ENCODE measurements at regions not wholly inside any gene's neighbourhood (a gene's known extent, or its start where the extent isn't known, plus 50 kb on each side); places are given as distances from the start of the nearest gene placed in this dataset.

DNA sequence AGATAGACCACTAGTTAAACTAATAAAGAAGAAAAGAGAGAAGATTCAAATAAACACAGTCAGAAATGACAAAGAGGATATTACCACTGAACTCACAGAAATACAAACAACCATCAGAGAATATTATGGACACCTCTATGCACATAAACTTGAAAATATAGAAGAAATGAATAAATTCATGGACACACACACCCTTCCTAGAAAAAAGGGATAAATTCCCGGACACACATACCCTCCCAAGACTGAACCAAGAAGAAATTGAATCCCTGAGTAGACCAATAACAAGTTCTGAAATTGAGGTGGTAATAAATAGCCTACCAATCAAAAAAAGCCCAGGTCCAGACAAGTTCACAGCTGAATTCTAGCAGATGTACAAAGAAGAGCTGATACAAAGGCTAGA, 187.9 kb downstream of the SEC23A start:
- H3K4me3 ChIP-seq (ENCODE audit: low read length), result no peak overlapping the region
- no peak for DNase-seq (ENCODE audit: low read depth, low spot score)

DNA sequence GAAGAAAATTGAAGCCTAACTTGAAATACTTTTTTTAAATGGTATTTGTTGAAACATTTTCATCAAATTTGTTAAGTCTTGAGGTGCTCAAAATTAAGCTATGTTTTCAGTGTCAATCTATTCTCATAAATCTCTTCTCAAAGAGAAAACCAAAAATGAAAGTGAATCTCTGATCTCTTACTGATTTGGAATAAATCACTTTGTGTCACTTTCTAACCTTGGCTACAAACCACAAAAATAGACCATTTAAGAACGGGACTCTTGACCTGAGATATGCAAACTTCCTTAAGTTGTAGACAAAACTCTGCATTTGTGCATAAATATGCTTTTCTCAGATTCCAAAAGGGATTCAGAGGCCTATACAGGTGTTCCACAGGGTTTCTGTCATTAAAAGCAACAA, 192.9 kb downstream of the SEC23A start:
- DNase-seq (ENCODE audit: low read depth, low spot score), result no peak
- no peak overlapping the region for H3K4me3 ChIP-seq (ENCODE audit: low read length)

DNA sequence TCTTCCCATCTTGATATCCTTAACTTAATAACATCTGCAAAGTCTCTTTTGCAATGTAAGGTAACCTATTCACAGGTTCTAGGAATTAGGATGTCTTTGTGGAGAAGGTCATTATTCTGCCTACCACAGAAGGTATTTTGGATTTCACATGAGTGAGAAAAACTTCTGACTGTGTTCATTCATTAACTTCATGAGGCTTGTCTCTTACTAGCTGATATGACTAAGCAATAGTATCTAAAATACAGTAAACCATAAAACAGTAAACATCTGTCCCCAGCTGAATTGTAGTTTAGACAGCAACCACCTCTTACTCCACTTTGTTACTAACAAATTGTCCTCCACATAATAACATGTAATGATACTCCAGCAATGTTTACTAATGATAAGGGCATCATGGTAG, 198.1 kb downstream of the SEC23A start:
- DNase-seq (ENCODE audit: low read depth, low spot score), result no peak
- H3K4me3 ChIP-seq (ENCODE audit: low read length), result no peak overlapping the region

GRCh38 chr14:38901791-38902190, 201.2 kb downstream of the SEC23A start:
- no peak overlapping the region for H3K4me3 ChIP-seq (ENCODE audit: low read length)
- DNase-seq (ENCODE audit: low read depth, low spot score), result no peak

GRCh38 chr14:38900887-38901286, 202.1 kb downstream of the SEC23A start:
- H3K4me3 ChIP-seq (ENCODE audit: low read length), result no peak overlapping the region
- no peak for DNase-seq (ENCODE audit: low read depth, low spot score)

DNA sequence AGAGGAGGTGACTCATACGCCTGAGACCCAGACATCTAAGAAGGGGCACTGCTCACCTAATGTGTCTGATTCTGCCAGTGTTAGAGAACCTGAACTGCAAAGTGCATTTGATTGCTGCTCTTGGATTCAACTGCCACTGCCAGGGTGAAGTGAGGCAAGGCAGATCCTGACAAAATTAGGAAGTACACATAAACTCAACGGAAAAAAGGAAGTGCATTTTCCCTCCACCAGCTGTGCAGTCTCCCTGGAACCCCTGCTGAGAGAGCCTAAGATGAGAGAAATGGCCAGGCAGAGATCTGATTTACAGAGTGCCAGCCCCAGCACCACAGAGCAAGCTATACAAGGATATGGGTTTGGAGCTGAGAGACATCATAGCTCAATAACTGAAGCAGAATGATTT, 215.3 kb downstream of the SEC23A start:
- no peak overlapping the region for H3K4me3 ChIP-seq (ENCODE audit: low read length)
- DNase-seq (ENCODE audit: low read depth, low spot score), result no peak

DNA sequence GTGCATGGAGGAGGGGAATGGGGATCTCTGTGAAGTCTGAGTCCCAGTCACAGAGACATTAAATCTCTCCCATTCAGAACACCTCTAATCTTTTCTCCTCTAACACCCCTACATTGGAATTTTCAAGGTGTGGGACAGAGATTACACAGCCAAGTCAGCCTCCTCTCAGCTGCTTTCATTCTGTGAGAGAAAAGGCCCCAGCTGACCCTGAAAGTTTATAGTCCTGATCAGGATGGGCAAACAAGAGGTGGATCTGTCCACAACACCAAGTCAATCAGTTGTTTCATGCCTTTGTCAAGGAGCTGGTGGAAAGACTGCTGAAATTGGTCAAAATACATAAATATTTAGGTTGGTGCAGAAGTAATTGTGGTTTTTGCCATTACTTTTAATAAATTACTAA, 218.9 kb downstream of the SEC23A start:
- DNase-seq (ENCODE audit: low read depth, low spot score), result no peak
- H3K4me3 ChIP-seq (ENCODE audit: low read length), result no peak overlapping the region

GRCh38 chr14:38883127-38883526, 219.9 kb downstream of the SEC23A start:
- DNase-seq (ENCODE audit: low read depth, low spot score), result no peak

GRCh38 chr14:38882533-38882932, 220.5 kb downstream of the SEC23A start:
- H3K4me3 ChIP-seq (ENCODE audit: low read length), result no peak overlapping the region
- DNase-seq (ENCODE audit: low read depth, low spot score), result no peak

More at GRCh38 chr14:38883127-38883526, 219.9 kb downstream of the SEC23A start:
- no peak overlapping the region for H3K4me3 ChIP-seq (ENCODE audit: low read length)

GRCh38 chr14:38880643-38881524, 222.2 kb downstream of the SEC23A start:
- no peak for DNase-seq (ENCODE audit: low read depth, low spot score)

DNA sequence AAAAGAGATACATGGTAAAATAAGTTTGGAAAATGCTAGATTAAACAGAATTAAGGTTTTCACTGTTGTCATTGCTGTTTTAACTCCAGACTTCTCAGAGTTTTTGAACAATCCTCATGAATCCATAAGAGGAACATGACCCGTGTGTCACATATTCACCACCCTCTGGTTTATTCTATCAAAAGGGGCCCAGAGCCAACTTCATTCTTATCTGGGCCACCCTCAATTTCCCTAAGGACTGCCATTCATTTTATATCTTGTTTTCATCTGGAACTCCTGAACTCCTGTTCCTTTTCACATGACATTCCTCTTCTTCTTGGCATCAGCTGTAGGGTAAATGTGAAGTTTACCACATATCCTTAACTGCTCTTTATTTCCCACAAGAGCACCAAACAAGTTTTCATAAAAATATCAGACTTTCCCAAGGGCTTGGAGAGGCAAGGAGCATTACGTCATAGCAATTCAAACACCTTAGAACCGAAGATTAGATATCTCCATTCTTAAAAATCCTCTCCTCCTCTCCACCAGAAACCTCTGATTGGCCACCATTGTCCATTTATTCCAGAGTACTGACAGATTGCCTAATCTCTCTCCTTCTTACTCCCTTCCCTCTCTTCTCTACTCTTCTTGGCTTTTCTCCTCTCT, 225.2 kb downstream of the SEC23A start:
- no peak for DNase-seq (ENCODE audit: low read depth, low spot score)
- no peak overlapping the region for H3K4me3 ChIP-seq (ENCODE audit: low read length)

More at GRCh38 chr14:38880643-38881524, 222.2 kb downstream of the SEC23A start:
- no peak overlapping the region for H3K4me3 ChIP-seq (ENCODE audit: low read length)

DNA sequence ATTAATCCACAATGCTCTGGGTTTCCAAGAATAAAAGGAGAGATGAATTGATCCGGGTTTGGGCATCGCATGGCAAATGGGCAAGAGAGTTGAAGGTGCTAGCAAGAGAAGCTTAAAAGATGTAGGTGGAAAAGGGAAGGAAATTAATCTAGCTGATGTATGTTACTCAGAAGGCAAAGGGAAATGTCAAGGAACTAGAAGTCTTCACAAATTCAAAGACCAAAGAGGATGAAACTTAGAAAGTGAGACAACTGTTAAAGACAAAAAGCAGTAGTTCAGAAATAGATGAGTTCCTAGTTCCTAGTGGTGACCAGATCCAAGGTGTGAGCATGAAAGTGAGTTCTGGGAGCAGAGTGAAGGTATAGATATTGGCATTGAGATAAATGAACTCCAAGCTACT, 228.3 kb downstream of the SEC23A start:
- no peak for DNase-seq (ENCODE audit: low read depth, low spot score)
- no peak overlapping the region for H3K4me3 ChIP-seq (ENCODE audit: low read length)

DNA sequence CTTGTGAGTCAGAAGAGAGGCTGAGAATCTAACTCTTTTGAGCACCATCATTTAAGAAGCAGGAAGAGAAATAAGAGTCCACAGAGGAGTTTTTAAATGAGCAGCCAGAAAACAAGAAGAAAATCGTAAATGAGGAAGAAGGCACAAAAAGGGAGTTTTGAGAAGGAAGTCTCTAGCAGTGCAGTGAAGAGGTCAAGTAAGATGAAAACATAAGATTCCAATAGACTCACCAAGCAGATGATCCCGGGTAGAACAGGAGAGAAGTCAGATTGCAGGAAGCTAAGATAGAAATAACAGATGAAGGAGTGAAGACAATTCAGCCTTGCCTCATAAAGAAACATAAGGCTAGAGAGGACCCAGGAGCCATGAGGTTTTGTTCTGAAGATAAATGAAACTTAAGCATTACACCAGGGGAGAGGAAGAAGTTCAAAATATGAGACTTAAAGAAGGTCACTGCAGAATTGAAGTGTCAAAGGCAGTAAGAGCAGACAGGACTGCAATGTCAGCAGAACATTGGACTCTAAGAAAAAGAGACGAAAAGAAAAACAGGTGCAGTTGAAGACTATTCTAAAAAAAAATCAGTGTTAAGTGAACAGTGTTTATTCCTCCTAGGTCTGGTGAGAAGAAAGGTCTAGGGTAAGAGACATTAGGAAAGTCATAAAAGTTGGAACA, 229.0 kb downstream of the SEC23A start:
- H3K4me3 ChIP-seq (ENCODE audit: low read length), result no peak overlapping the region
- no peak for DNase-seq (ENCODE audit: low read depth, low spot score)

DNA sequence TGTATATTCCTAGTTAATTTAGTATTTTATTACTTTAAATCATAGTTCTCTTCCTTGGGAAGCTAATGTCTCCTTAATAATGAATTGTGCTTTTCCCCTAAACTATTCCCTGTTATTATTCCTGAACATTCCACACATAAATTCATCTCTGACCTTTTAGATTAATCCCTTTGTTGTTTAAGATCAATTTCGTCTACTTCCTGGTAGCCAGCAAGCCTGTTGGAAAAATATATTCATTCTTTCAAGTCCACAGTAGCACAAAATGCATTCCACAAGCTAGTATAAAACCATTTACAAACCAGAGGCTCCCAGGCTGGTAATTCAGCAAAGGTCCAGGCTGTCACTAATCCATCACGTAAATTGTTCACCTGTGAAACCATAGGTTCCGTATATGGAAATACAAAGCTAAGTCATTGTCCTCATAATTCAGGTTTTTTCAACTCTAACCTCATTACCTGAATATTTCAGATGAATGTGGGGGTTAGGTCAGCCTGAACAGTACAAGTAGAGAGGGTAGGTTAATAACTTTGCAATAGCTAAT, 232.7 kb downstream of the SEC23A start:
- no peak overlapping the region for H3K4me3 ChIP-seq (ENCODE audit: low read length)
- no peak for DNase-seq (ENCODE audit: low read depth, low spot score)

DNA sequence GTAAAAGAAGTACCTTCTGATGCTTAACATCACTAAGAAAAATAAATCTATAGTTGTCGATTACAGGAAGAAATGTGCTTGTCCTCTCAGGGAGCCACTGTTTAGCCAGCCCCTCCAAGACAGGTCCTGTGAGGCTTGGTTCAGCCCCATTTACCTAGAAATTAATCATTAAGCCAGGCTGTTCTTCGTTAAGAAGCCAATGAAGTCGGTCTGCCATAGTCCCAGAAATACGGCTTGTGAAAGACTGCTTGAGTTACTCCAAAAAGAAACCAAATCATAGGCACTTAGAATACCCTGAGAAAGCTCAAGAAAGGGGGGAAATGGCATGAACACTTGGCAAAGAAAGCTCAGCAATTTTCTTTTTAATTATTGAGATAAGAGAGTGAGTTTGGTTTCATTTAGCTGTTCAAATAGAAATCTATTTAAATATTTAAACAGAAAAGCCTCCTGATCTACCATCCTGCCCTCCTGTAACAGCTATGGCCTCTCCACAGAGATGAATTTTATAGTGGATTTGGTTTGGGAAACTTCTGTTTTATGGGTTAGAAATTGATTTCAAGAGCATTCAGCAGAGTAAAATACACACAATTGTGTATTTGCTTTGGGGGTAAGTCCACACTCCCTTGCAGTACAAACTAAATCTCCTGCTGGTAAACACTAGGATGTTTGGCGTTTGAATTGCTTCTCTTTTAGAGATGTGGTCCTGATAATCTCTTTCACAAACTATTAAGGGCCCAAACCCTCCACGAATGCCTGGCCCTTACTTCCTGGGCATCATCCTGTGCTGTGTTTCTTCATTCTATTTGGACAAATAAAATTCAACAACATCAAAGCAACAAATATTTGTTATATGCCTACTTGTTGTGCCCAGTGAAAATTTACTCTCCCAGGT, 234.4 kb downstream of the SEC23A start:
- no peak overlapping the region for H3K4me3 ChIP-seq (ENCODE audit: low read length)
- DNase-seq (ENCODE audit: low read depth, low spot score), result no peak

GRCh38 chr14:38867561-38868150, 235.4 kb downstream of the SEC23A start:
- H3K4me3 ChIP-seq (ENCODE audit: low read length), result no peak overlapping the region
- DNase-seq (ENCODE audit: low read depth, low spot score), result peak; percentile 72

DNA sequence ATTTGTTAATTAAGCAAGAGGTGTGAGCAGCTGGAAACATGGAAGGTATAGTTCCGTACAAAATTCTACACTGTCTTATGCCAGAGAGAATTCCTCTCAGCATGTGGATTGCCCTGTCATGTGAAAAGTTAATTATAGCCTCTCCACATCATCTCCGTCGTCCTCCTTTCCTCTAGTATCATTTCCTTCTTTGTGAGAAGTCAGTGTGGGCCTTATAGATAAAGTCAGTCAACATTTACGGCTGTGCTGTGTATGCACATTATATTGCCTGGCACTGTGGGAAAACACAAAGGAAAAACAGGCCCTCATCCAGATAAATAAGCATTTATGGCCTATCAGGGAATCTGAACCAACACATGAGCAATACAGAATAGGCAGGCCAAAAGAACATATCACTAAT, 236.6 kb downstream of the SEC23A start:
- no peak overlapping the region for H3K4me3 ChIP-seq (ENCODE audit: low read length)
- no peak for DNase-seq (ENCODE audit: low read depth, low spot score)

DNA sequence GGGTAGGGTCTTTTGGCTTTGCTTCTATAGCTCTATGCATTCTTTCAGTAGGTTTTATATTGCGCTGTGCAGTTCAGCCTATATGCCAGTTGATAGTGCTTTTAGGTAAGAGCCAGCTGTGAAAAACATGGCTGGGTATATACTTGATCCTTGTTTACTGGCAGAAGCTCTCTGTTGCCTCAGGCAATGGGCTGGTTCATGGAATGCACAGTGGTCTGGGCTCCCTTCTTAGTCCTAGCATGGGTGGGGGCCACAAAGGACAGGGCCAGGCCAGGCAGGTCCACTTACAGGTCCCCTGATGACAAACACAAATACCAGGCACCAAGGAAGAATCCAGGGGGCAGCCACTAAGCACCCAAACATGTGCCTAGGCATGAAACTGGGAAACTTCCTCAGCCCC, 240.7 kb downstream of the SEC23A start:
- no peak for DNase-seq (ENCODE audit: low read depth, low spot score)
- no peak overlapping the region for H3K4me3 ChIP-seq (ENCODE audit: low read length)

- DNase-seq (ENCODE audit: low read depth, low spot score), result no peak
These were observed 242.5 kb downstream of the SEC23A start for GRCh38 chr14:38860530-38860929.

More at GRCh38 chr14:38860530-38860929, 242.5 kb downstream of the SEC23A start:
- no peak overlapping the region for H3K4me3 ChIP-seq (ENCODE audit: low read length)
